H1 (cell line): ENCODE measurements at regions not wholly inside any gene's neighbourhood (a gene's known extent, or its start where the extent isn't known, plus 50 kb on each side); places are given as distances from the start of the nearest gene placed in this dataset.
A peak's percentile ranks its signal among the peaks of the same experiment; 100 is the strongest.

Experiments
- CTCF ChIA-PET: fragments of 300-600 bp; sonication (Branson Sonifier 250); formaldehyde crosslinking; loops from one replicate; lab custom pipeline; 2021; ENCODE audit not compliant: partially characterized antibody; lab: Charles Lee
- POLR2A ChIA-PET: fragments of 300-600 bp; sonication (Branson Sonifier 250); formaldehyde crosslinking; loops from one replicate; lab custom pipeline; 2021; ENCODE audit warnings: inconsistent platforms; ENCODE audit not compliant: partially characterized antibody; lab: Charles Lee
- DNase-seq, 2 experiments: peaks; one replicate each; pipeline versions ENCODE4 v3.0.0 to v3.0.0-alpha.2; 2010 to 2022; ENCODE audit warnings: low spot score in 2 of 2, low read depth in 1 of 2, mixed read lengths in 1 of 2
- FAIRE-seq: peaks from 2 replicates; lab custom pipeline; 2011; peaks lifted over from hg19 to GRCh38; lab: Jason Lieb, UNC
- H2AFZ ChIP-seq: 2 replicates; pipeline ENCODE4 v1.8.1; 2012; ENCODE audit warnings: low read length, inconsistent platforms
- H2AK5ac ChIP-seq: 2 replicates; pipeline ENCODE4 v1.6.1; 2013; ENCODE audit warnings: low read depth, low read length
- H2BK120ac ChIP-seq: replicated peaks from 2 replicates; pipeline ENCODE3; 2013; ENCODE audit warnings: low read depth, low read length, inconsistent platforms
- H2BK12ac ChIP-seq: 2 replicates; pipeline ENCODE4 v1.6.1; 2013; ENCODE audit warnings: low read depth, low read length
- H2BK15ac ChIP-seq: 2 replicates; pipeline ENCODE4 v1.6.1; 2013; ENCODE audit warnings: low read length
- H2BK20ac ChIP-seq: 2 replicates; pipeline ENCODE4 v1.6.1; 2013; ENCODE audit warnings: low read length
- H2BK5ac ChIP-seq: 2 replicates; pipeline ENCODE4 v1.6.1; 2013; ENCODE audit warnings: low read depth, low read length
- H3K14ac ChIP-seq: 2 replicates; pipeline ENCODE4 v1.6.1; 2013; ENCODE audit warnings: inconsistent platforms; ENCODE audit not compliant: insufficient read length
- H3K18ac ChIP-seq: 2 replicates; pipeline ENCODE4 v1.6.1; 2013; ENCODE audit warnings: low read length; ENCODE audit errors: extremely low read depth
- H3K23ac ChIP-seq: 2 replicates; pipeline ENCODE4 v1.6.1; 2013; ENCODE audit warnings: inconsistent platforms; ENCODE audit not compliant: insufficient read length
- H3K23me2 ChIP-seq: 2 replicates; pipeline ENCODE4 v1.6.1; 2013; ENCODE audit warnings: low read depth, low read length
- H3K27ac ChIP-seq: 2 replicates; pipeline ENCODE4 v1.6.1; 2011; ENCODE audit warnings: low read depth, low read length, inconsistent platforms
- H3K27me3 ChIP-seq, 4 experiments: replicated peaks in 1 of 4; 1 replicate in 1 of 4; 2 replicates in 3 of 4; pipeline versions ENCODE4 v1.6.1 to v1.8.1; 2011 to 2013; ENCODE audit warnings: low read length in 3 of 4, mild to moderate bottlenecking in 3 of 4, inconsistent platforms in 2 of 4, mixed read lengths in 2 of 4, moderate library complexity in 1 of 4; ENCODE audit not compliant: control insufficient read depth in 3 of 4, insufficient read depth in 3 of 4; ENCODE audit errors: extremely low read depth in 1 of 4
- H3K36me3 ChIP-seq, 4 experiments: 2 replicates each; pipeline versions ENCODE4 v1.6.1 to v1.8.1; 2011 to 2013; ENCODE audit warnings: mild to moderate bottlenecking in 4 of 4, low read length in 3 of 4, moderate library complexity in 2 of 4, control low read depth in 1 of 4, inconsistent platforms in 1 of 4; ENCODE audit not compliant: insufficient read depth in 4 of 4, control insufficient read depth in 2 of 4
- H3K4ac ChIP-seq: replicated peaks from 2 replicates; pipeline ENCODE3; 2013; ENCODE audit warnings: low read length, low read depth, mixed read lengths, inconsistent platforms; ENCODE audit not compliant: insufficient read length
- H3K4me1 ChIP-seq, 4 experiments: replicated peaks in 1 of 4; 1 replicate in 1 of 4; 2 replicates in 3 of 4; pipeline versions ENCODE4 v1.6.1 to v1.8.1; 2011 to 2013; ENCODE audit warnings: low read length in 3 of 4, inconsistent platforms in 2 of 4, mixed read lengths in 1 of 4; ENCODE audit not compliant: insufficient read depth in 4 of 4, control insufficient read depth in 3 of 4
- H3K4me2 ChIP-seq, 2 experiments: 2 replicates each; pipeline versions ENCODE4 v1.6.1 to v1.8.1; 2011 to 2013; ENCODE audit warnings: low read depth in 2 of 2, low read length in 2 of 2, control low read depth in 1 of 2, inconsistent platforms in 1 of 2, mild to moderate bottlenecking in 1 of 2; ENCODE audit not compliant: insufficient read depth in 1 of 2
- H3K4me3 ChIP-seq, 4 experiments: fragments of 200-600, 300-600 bp in 1 of 4; sonication (generic), shearing (Covaris generic), sonication (Bioruptor Twin) in 1 of 4; 2 replicates each; pipeline versions ENCODE4 v1.5.1 to v1.8.1; 2011 to 2016; ENCODE audit warnings: low read length in 4 of 4, low read depth in 3 of 4, control low read depth in 2 of 4, inconsistent platforms in 2 of 4, mild to moderate bottlenecking in 2 of 4, mixed read lengths in 1 of 4, moderate library complexity in 1 of 4; ENCODE audit not compliant: insufficient read depth in 2 of 4; ENCODE audit errors: extremely low read depth in 1 of 4
- H3K56ac ChIP-seq: replicated peaks from 2 replicates; pipeline ENCODE3; 2013; ENCODE audit warnings: low read depth, mild to moderate bottlenecking, mixed read lengths, low read length, inconsistent platforms; ENCODE audit not compliant: insufficient read length
- H3K79me1 ChIP-seq: 2 replicates; pipeline ENCODE4 v1.6.1; 2013; ENCODE audit warnings: low read depth, low read length, control low read depth
- H3K79me2 ChIP-seq, 2 experiments: 2 replicates each; pipeline versions ENCODE4 v1.6.1 to v1.8.1; 2012 to 2013; ENCODE audit warnings: low read length in 2 of 2, mild to moderate bottlenecking in 2 of 2, inconsistent platforms in 1 of 2; ENCODE audit not compliant: insufficient read depth in 2 of 2, control insufficient read depth in 1 of 2
- H3K9ac ChIP-seq, 4 experiments: replicated peaks in 1 of 4; 1 replicate in 1 of 4; 2 replicates in 3 of 4; pipeline versions ENCODE4 v1.6.1 to v1.8.1; 2011 to 2013; ENCODE audit warnings: low read depth in 3 of 4, low read length in 3 of 4, control low read depth in 2 of 4, mild to moderate bottlenecking in 2 of 4, moderate library complexity in 2 of 4, inconsistent platforms in 1 of 4; ENCODE audit errors: extremely low read depth in 1 of 4
- H3K9me3 ChIP-seq, 2 experiments: 2 replicates each; pipeline versions ENCODE4 v1.6.1 to v1.8.1; 2012 to 2013; ENCODE audit warnings: mild to moderate bottlenecking in 2 of 2, moderate library complexity in 2 of 2, control low read depth in 1 of 2, inconsistent platforms in 1 of 2, low read depth in 1 of 2, low read length in 1 of 2, mixed read lengths in 1 of 2; ENCODE audit not compliant: insufficient read depth in 2 of 2
- H4K20me1 ChIP-seq, 2 experiments: replicated peaks in 1 of 2; 2 replicates each; pipeline versions ENCODE3 to v1.8.1; 2011 to 2013; ENCODE audit warnings: inconsistent platforms in 2 of 2, low read length in 2 of 2, mild to moderate bottlenecking in 1 of 2; ENCODE audit not compliant: insufficient read depth in 2 of 2, control insufficient read depth in 1 of 2
- H4K5ac ChIP-seq: 2 replicates; pipeline ENCODE4 v1.6.1; 2013; ENCODE audit warnings: low read length, low read depth, mixed read lengths, inconsistent platforms; ENCODE audit not compliant: insufficient read length
- H4K8ac ChIP-seq: 2 replicates; pipeline ENCODE4 v1.8.0; 2013; ENCODE audit warnings: mild to moderate bottlenecking, moderate library complexity, low read length, inconsistent platforms; ENCODE audit not compliant: insufficient read depth; ENCODE audit errors: extremely low read depth
- H4K91ac ChIP-seq: replicated peaks from 2 replicates; pipeline ENCODE3; 2013; ENCODE audit warnings: low read length, mixed read lengths, inconsistent platforms; ENCODE audit not compliant: insufficient read length
- E2F6 ChIP-seq: IDR thresholded peaks from 2 replicates; pipeline ENCODE4 v1.6.1; 2012; ENCODE audit warnings: inconsistent platforms
- EGR1 ChIP-seq: IDR thresholded peaks from 2 replicates; pipeline ENCODE4 v1.6.1; 2011; ENCODE audit warnings: low read depth, low read length, borderline replicate concordance
- TBP ChIP-seq: IDR thresholded peaks from 2 replicates; pipeline ENCODE4 v1.6.1; 2011; ENCODE audit warnings: low read depth, low read length, improper control_type of control experiment
- WGBS, 2 experiments: shearing (Covaris generic) in 1 of 2; methylation state at CpG; one replicate each; pipeline versions ENCODE4 v1.1.6 to v1.1.7; 2013 to 2015; ENCODE audit warnings: low lambda C conversion rate in 2 of 2, mixed read lengths in 2 of 2, inconsistent platforms in 1 of 2, low coverage in 1 of 2, missing lambda C conversion rate in 1 of 2; ENCODE audit not compliant: insufficient replicate concordance in 2 of 2, insufficient coverage in 1 of 2, insufficient read length in 1 of 2; ENCODE audit errors: extremely low coverage in 1 of 2, missing lambda C conversion rate in 1 of 2; 5-methylcytosine and 5-hydroxymethylcytosine counted together

DNA sequence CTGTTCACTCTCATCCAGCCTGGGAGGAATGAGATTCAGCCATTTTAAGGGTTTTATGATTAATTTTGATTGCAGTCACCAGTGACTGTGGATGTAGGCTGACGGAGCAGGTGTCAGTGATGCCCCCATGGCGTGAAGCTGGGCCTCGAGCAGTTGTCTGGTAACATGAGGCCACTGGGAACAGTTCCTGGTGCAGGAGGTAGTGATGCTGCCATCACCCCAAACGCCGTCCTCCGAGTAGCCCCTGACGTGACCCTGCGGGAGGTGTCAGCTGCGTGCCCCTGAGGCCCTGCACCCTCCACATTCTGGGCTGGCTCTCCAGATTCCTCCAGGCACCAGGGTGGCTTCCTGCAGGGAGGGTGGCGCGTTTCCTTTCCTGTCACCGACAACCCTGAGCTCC lies 277.2 kb downstream of the TEX29 start:
- 0 out of 2 replicates have a peak overlapping the region, but pooled peaks have one; percentile 23 for H2BK12ac ChIP-seq
- no peaks in the 10 kb centered on the region for H4K20me1 ChIP-seq
- POLR2A ChIA-PET: interaction anchor here (1.1 kb wide), 1 partner anchor 16 kb away, joined by 3 read pairs; no protein-coding TSS in a partner anchor
- H3K79me2 ChIP-seq: no peaks in the 10 kb centered on the region
- no peak overlapping the region for H3K27ac ChIP-seq
- no peak overlapping the region for H3K14ac ChIP-seq
- peak; percentile 16 for TF ChIP-seq E2F6
- TF ChIP-seq EGR1: no peak
- no peak for TF ChIP-seq TBP
- no peak overlapping the region for H2BK15ac ChIP-seq
- H3K18ac ChIP-seq: peak overlapping the region; percentile 71
- FAIRE-seq: no peak
- no peak overlapping the region for H3K4me3 ChIP-seq
- H2AK5ac ChIP-seq: peak overlapping the region; percentile 20; the same call in 1 of the 2 replicates
- no peaks in the 10 kb centered on the region for H3K27me3 ChIP-seq
- H3K56ac ChIP-seq: no peak overlapping the region
- 81% methylated on average over 12 of the region's 12 CpGs; no CpG with 5 or more reads in 1 of the 2 experiments for WGBS, 2 experiments
- H3K9me3 ChIP-seq: peaks cover 0 to 10% of the 10 kb centered on the region in 2 experiments; a peak in 2 of 4 replicates
- no peaks in the 10 kb centered on the region for H3K36me3 ChIP-seq
- peak overlapping the region; percentile 14 for H4K91ac ChIP-seq
- H3K4ac ChIP-seq: no peak overlapping the region
- H4K8ac ChIP-seq: no peak overlapping the region
- no peak overlapping the region for H2BK5ac ChIP-seq
- CTCF ChIA-PET: interaction anchor here (1.5 to 1.9 kb wide), 4 partner anchors 9 to 123 kb away, joined by 4 read pairs; no protein-coding TSS in a partner anchor
- H3K23ac ChIP-seq: no peak overlapping the region
- peaks cover 0 to 12% (median 2%) of the 10 kb centered on the region in 4 experiments; a peak in 4 of 7 replicates for H3K4me1 ChIP-seq
- no peak overlapping the region for H3K9ac ChIP-seq
- no peak overlapping the region for H3K4me2 ChIP-seq
- H4K5ac ChIP-seq: no peak overlapping the region
- H2BK120ac ChIP-seq: peak overlapping the region; percentile 24
- no peak overlapping the region for H2AFZ ChIP-seq
- H3K79me1 ChIP-seq: no peaks in the 10 kb centered on the region
- H3K23me2 ChIP-seq: no peaks in the 10 kb centered on the region
- no peak for DNase-seq
- H2BK20ac ChIP-seq: peak overlapping the region; percentile 48; the same call in 1 of the 2 replicates
